DMS 273 (cell line): ENCODE measurements at regions not wholly inside any gene's neighbourhood (a gene's known extent, or its start where the extent isn't known, plus 50 kb on each side); places are given as distances from the start of the nearest gene placed in this dataset.
A peak's percentile ranks its signal among the peaks of the same experiment; 100 is the strongest.

Experiments
- DNase-seq: peaks from one replicate; lab custom pipeline; 2025; ENCODE audit not compliant: unreplicated experiment; lab: John Stamatoyannopoulos, UW

DNA sequence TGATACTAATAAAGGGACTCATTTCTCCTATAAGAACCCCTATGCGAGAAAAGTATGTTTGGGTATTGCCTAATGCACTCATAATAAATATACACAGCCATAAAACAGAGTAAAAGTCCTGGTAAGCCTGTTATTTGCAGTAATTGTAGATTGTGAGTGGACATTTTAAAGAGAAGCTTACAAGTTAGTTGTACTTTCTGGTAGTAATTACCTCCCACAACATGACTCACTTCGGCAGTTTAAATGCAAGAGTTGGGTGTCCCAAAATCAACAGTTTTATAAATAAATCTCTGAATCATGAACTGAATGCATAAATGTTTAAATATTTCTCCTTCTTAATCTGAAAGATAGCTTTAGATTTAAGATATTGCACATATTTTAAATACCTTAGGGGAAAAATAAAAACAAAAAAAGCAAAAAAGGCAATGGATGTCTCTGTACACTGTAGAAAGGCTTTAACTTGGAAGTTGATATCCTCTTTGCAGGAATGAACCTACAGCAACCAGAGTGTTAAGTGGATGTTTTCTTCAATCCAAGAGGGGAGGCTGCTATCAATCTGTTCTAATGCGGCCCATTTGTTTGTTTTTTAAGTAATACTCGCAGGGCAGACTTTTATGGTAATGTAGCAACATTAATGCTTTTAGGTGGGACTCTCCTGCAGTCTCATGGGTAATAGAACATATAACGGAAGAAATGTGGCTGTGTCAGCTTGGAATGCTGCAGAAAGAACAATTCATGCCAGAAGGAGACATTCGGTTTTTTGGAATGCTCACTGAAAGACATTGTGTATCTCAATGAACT lies 57.3 kb upstream of the ZEB1 start:
- DNase-seq, result peak; percentile 28

DNA sequence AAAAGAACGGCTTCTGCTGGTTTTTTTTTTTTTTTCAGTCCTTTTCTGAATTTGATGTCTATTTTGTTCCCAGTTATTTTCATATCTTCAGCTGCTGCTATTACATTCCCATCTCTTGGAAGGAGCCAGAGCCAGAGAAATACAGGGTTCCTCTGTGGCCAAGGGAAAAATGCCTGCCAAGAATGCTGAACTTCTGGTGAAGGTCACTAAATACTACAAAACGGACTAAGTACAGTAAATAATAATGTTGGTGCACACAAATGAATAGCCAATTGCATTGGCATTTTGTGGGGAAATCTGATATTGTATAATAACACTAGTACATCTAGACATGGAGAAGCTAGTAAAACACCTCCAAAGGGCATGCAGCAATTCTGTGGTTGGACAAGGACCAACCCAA lies 56.3 kb upstream of the ZEB1 start:
- DNase-seq, result no peak

DNA sequence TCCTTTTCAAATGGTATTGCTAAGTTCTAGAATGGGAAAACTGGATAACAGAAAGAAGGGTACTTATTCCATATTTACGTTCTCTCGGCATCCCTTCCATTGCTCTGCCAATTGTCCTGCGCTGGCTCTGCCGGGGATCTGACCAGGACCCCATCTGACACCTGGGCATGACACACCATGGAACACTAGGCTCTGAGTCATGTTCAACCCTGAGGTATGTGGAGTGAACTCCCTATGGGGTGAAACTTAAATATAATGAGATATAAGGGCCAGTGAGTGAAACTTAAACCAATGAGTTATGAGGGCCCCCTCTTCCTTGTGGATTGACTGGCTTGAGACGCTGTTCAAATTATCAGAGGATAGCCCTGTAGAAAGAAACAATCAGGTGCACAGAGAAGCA lies 55.1 kb upstream of the ZEB1 start:
- DNase-seq, result no peak

DNA sequence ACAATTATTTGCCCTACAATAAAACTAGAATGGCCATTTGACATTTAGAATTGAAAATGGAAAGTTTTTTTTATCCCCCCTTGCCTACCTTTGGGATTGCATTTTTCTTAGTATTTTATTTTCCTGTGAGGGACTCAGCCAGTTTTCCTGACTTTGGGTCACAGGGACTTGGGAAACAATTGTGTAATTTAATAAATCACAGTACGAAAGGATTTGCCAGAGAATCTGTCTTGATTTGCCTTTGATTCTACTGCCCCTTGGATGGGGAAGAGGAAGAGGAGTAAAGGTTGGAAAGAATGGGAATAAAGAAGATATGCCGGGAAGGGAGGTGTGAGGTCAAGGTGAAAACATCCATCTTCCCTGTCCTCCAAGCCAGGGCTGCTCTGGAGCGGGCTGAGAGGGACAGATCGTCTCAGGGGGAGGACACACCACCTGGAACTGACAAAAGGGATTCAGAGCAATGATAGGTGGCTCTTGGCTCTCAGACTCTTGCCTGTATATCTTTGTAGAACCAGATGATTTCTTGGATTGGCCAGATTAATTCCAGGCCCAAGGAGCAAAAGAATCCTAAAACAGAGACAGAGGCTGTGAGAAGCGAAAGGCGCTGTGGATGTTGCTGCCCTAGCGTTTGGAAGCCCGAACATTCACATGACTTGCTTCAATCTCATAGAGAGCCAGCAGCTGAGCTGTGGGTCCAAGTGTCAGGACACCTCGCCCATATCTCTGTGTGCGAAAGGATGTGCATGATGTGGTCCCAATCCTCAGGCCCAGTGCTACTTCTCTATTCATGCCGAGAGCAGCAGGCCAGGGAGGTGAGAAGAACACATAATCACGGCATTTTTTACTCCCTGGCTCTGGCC lies 50.3 kb upstream of the ZEB1 start:
- DNase-seq, result no peak
